GM12878 (cell line): ENCODE measurements at regions not wholly inside any gene's neighbourhood (a gene's known extent, or its start where the extent isn't known, plus 50 kb on each side); places are given as distances from the start of the nearest gene placed in this dataset.

Experiments used
- ATAC-seq: fragments of 200-7000 bp; cut with Tn5 transposase; 3 replicates; pipeline ENCODE4 v1.9.1; 2020; ENCODE audit warnings: mild to moderate bottlenecking, moderate library complexity
- BruUV-seq: library from RNA; stranded (reverse); fragments of 400-500 nt; replicated peaks from 2 replicates; lab custom pipeline; 2021; lab: Mats Ljungman, UMichigan
- CTCF ChIA-PET: fragments of 300-600 bp; sonication (Branson Sonifier 250); formaldehyde crosslinking; extraction: SDS; loops from one replicate; lab custom pipeline; 2021; ENCODE audit warnings: inconsistent platforms; lab: Yijun Ruan, JAX
- POLR2A ChIA-PET: fragments of 350-600 bp; formaldehyde crosslinking; extraction: SDS; loops from one replicate; lab custom pipeline; 2021; ENCODE audit warnings: inconsistent platforms; lab: Charles Lee
- RAD21 ChIA-PET: fragments of 300-600 bp; sonication (Branson Sonifier 250); formaldehyde crosslinking; loops from one replicate; lab custom pipeline; 2023; ENCODE audit warnings: antibody characterized with exemption; ENCODE audit not compliant: unreplicated experiment; lab: Charles Lee
- SMC1A ChIA-PET: fragments of 300-600 bp; sonication (Branson Sonifier 250); formaldehyde crosslinking; loops from one replicate; lab custom pipeline; 2023; ENCODE audit not compliant: unreplicated experiment, uncharacterized antibody; lab: Charles Lee
- DNase-seq: peaks from one replicate; pipeline ENCODE4 v3.0.0-alpha.2; 2011; ENCODE audit warnings: low read depth, low spot score
- FAIRE-seq: peaks from 3 replicates; lab custom pipeline; 2011; peaks lifted over from hg19 to GRCh38; lab: Jason Lieb, UNC
- H2AFZ ChIP-seq: 2 replicates; pipeline ENCODE4 v1.6.0; 2011; ENCODE audit warnings: low read depth, low read length, control low read depth; ENCODE audit not compliant: control insufficient read depth
- H3K27ac ChIP-seq: 2 replicates; pipeline ENCODE4 v1.5.1; 2011; ENCODE audit warnings: control low read depth; ENCODE audit not compliant: control insufficient read depth, insufficient read depth
- H3K27me3 ChIP-seq, 2 experiments: replicated peaks in 1 of 2; 2 replicates each; pipeline versions ENCODE4 v1.6.0 to v1.6.1; 2011; ENCODE audit warnings: low read length in 1 of 2; ENCODE audit not compliant: control insufficient read depth in 2 of 2, insufficient read depth in 2 of 2
- H3K36me3 ChIP-seq, 2 experiments: 2 replicates each; pipeline ENCODE4 v1.5.1; 2011; ENCODE audit warnings: low read length in 1 of 2; ENCODE audit not compliant: control insufficient read depth in 2 of 2, insufficient read depth in 2 of 2
- H3K4me1 ChIP-seq: 2 replicates; pipeline ENCODE4 v1.6.1; 2011; ENCODE audit warnings: mild to moderate bottlenecking, low read length, moderate library complexity, mixed read lengths; ENCODE audit not compliant: control insufficient read depth, insufficient read depth
- H3K4me2 ChIP-seq: 2 replicates; pipeline ENCODE4 v1.6.0; 2011; ENCODE audit warnings: control low read depth; ENCODE audit not compliant: control insufficient read depth, insufficient read depth
- H3K4me3 ChIP-seq: fragments of 200-600 bp; sonication (generic); 2 replicates; pipeline ENCODE4 v1.5.1; 2016
- H3K79me2 ChIP-seq: 2 replicates; pipeline ENCODE4 v1.6.0; 2011; ENCODE audit warnings: low read length; ENCODE audit not compliant: control insufficient read depth, insufficient read depth
- H3K9ac ChIP-seq: 2 replicates; pipeline ENCODE4 v1.8.0; 2011; ENCODE audit warnings: low read length, control low read depth, mixed read lengths; ENCODE audit not compliant: control insufficient read depth, insufficient read depth
- H3K9me3 ChIP-seq: replicated peaks from 3 replicates; pipeline ENCODE4 v1.5.1; 2011; ENCODE audit warnings: mild to moderate bottlenecking, low read length; ENCODE audit not compliant: control insufficient read depth, insufficient read depth
- H4K20me1 ChIP-seq: 2 replicates; pipeline ENCODE4 v1.6.0; 2011; ENCODE audit not compliant: control insufficient read depth, insufficient read depth
- ATF7 ChIP-seq: fragments of 450-650 bp; IDR thresholded peaks from 2 replicates; pipeline ENCODE4 v1.6.1; 2016; ENCODE audit warnings: low read depth, mild to moderate bottlenecking
- HDAC6 ChIP-seq: fragments of 200-600 bp; sonication (generic); IDR thresholded peaks from one replicate; pipeline ENCODE4 v1.8.0; 2017; ENCODE audit warnings: antibody characterized with exemption; ENCODE audit not compliant: unreplicated experiment
- MEF2A ChIP-seq: IDR thresholded peaks from 2 replicates; pipeline ENCODE4 v1.6.1; 2011; ENCODE audit warnings: low read depth, mild to moderate bottlenecking, low read length, moderate library complexity; ENCODE audit not compliant: insufficient read depth
- SPI1 ChIP-seq: IDR thresholded peaks from 2 replicates; pipeline ENCODE4 v1.6.1; 2011; ENCODE audit warnings: low read depth, mild to moderate bottlenecking, low read length, moderate library complexity, borderline replicate concordance; ENCODE audit not compliant: insufficient read depth
- WGBS: methylation state at CpG from one replicate; pipeline ENCODE4 v1.1.6; 2016; ENCODE audit warnings: low lambda C conversion rate; ENCODE audit not compliant: insufficient replicate concordance, insufficient coverage; ENCODE audit errors: missing lambda C conversion rate; 5-methylcytosine and 5-hydroxymethylcytosine counted together
- in situ Hi-C: fragments of 300-500 bp; cut with MboI; formaldehyde crosslinking; loops from 9 replicates; pipeline ENCODE4 v1.14.3; 2018; ENCODE audit warnings: mixed read lengths
- intact Hi-C: fragments of 100-400 bp; cut with micrococcal nuclease; formaldehyde crosslinking; loops from one replicate; pipeline ENCODE4 v1.14.2; 2022; ENCODE audit not compliant: unreplicated experiment

DNA sequence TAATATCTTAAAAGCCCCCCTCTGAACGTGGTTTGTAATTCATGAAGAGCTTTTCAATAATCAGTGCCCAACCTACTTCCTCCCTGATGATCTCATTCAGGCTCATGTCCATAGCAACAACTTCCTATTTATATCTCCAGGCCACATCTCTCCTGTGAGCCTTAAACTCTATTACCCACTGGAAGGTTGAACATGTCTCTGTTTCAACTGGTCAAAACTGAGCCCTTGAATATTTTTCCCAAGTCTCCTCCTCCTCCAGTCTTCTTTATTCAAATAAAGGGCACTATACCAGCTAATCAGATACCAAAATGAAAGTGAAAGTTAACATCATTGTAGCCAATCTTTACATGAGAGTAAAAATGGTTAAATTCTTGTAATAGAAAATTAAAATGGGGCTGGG, 63.7 kb upstream of the ITGA4 start:
- ChIA-PET CTCF (interaction anchor here (0.8 to 1.4 kb wide), 4 partner anchors 86 to 215 kb away, joined by 3 read pairs; no protein-coding TSS in a partner anchor), SMC1A (interaction anchor here (0.8 to 7.6 kb wide), 13 partner anchors 9 to 87 kb away, joined by 3 to 46 read pairs (median 4); no protein-coding TSS in a partner anchor), POLR2A (interaction anchor here (1.0 kb wide), 1 partner anchor 11 kb away, joined by 3 read pairs; no protein-coding TSS in a partner anchor), RAD21 (interaction anchor here (0.9 to 1.2 kb wide), 4 partner anchors 79 to 91 kb away, joined by 3 to 8 read pairs (median 4); no protein-coding TSS in a partner anchor)
- H2AFZ ChIP-seq, result peak overlapping the region; percentile 26
- no TSS peak for BruUV-seq
- H3K79me2 ChIP-seq, result no peaks in the 10 kb centered on the region
- peak; percentile 38; the same call in 1 of the 2 replicates for TF ChIP-seq SPI1
- peak; percentile 50; the same call in 1 of the 2 replicates for TF ChIP-seq ATF7
- TF ChIP-seq MEF2A, result 0 out of 2 replicates have a peak, but pooled peaks have one; percentile 38
- TF ChIP-seq HDAC6, result no peak
- no peak for DNase-seq
- intact Hi-C loops, result no loop called here
- 0% methylated on average over 1 of the region's 1 CpG for WGBS
- peak; percentile 77 for ATAC-seq
- H3K4me2 ChIP-seq, result no peak overlapping the region
- no peak overlapping the region for H3K27ac ChIP-seq
- no peak overlapping the region for H3K9ac ChIP-seq
- no peaks in the 10 kb centered on the region for H3K36me3 ChIP-seq
- in situ Hi-C loops, result no loop called here
- no peaks in the 10 kb centered on the region; the same call in 2 of the 3 replicates for H3K9me3 ChIP-seq
- H3K4me1 ChIP-seq, result peaks cover 2% of the 10 kb centered on the region; the same call in 1 of the 2 replicates
- no peak for FAIRE-seq
- no peak overlapping the region; the same call in 1 of the 2 replicates for H3K4me3 ChIP-seq
- H3K27me3 ChIP-seq, result no peaks in the 10 kb centered on the region
- H4K20me1 ChIP-seq, result no peaks in the 10 kb centered on the region
